Endodermal cell (in vitro differentiated cells): ENCODE measurements at regions not wholly inside any gene's neighbourhood (a gene's known extent, or its start where the extent isn't known, plus 50 kb on each side); places are given as distances from the start of the nearest gene placed in this dataset.
"Not testable (repeated sequence)": the region's sequence is repeated elsewhere in the genome, so short reads cannot be mapped to it uniquely, and the experiment has no call there.

Source experiments
- DNase-seq: peaks from one replicate; pipeline ENCODE4 v3.0.0-alpha.2; 2017
- H3K27ac ChIP-seq: 2 replicates; pipeline ENCODE4 v1.5.1; 2013; ENCODE audit warnings: mild to moderate bottlenecking, low read depth, low read length, moderate library complexity
- H3K27me3 ChIP-seq: 2 replicates; pipeline ENCODE4 v1.6.1; 2013; ENCODE audit warnings: mild to moderate bottlenecking, low read length, moderate library complexity; ENCODE audit not compliant: insufficient read depth, control insufficient read depth, poor library complexity, severe bottlenecking
- H3K36me3 ChIP-seq: 2 replicates; pipeline ENCODE4 v1.7.0; 2013; ENCODE audit warnings: mild to moderate bottlenecking, low read length, moderate library complexity; ENCODE audit not compliant: control insufficient read depth, insufficient read depth
- H3K4me1 ChIP-seq: one replicate; pipeline ENCODE4 v1.7.0; 2013; ENCODE audit warnings: low read length; ENCODE audit not compliant: control insufficient read depth, insufficient read depth
- H3K4me3 ChIP-seq: 2 replicates; pipeline ENCODE4 v1.5.1; 2013; ENCODE audit warnings: mild to moderate bottlenecking, low read length, moderate library complexity
- H3K9ac ChIP-seq: 2 replicates; pipeline ENCODE4 v1.6.1; 2013; ENCODE audit warnings: mild to moderate bottlenecking, low read length, moderate library complexity; ENCODE audit not compliant: poor library complexity, severe bottlenecking; ENCODE audit errors: extremely low read depth
- H3K9me3 ChIP-seq: 2 replicates; pipeline ENCODE4 v1.6.1; 2013; ENCODE audit warnings: mild to moderate bottlenecking, low read length, moderate library complexity; ENCODE audit not compliant: control insufficient read depth
- H3K27ac Mint-ChIP-seq: 2 replicates; pipeline ENCODE4 v1.8.0; 2020; ENCODE audit warnings: mixed read lengths
- H3K27me3 Mint-ChIP-seq: 2 replicates; pipeline ENCODE4 v1.8.0; 2021; ENCODE audit warnings: mild to moderate bottlenecking, mixed read lengths; ENCODE audit not compliant: insufficient read depth
- H3K36me3 Mint-ChIP-seq: 2 replicates; pipeline ENCODE4 v1.8.0; 2020; ENCODE audit warnings: low read depth, mixed read lengths
- H3K4me1 Mint-ChIP-seq: 2 replicates; pipeline ENCODE4 v1.8.0; 2020; ENCODE audit warnings: mixed read lengths
- H3K4me3 Mint-ChIP-seq: 2 replicates; pipeline ENCODE4 v1.8.0; 2020; ENCODE audit warnings: mild to moderate bottlenecking, moderate library complexity, mixed read lengths
- H3K9me3 Mint-ChIP-seq: 2 replicates; pipeline ENCODE4 v1.8.0; 2020; ENCODE audit warnings: mild to moderate bottlenecking, mixed read lengths
- WGBS, 2 experiments: methylation state at CpG; one replicate each; pipeline versions ENCODE4 v1.1.5 to v1.1.7; 2013; ENCODE audit warnings: missing lambda C conversion rate in 2 of 2, mixed read lengths in 1 of 2; ENCODE audit not compliant: insufficient coverage in 1 of 2, insufficient read length in 1 of 2; 5-methylcytosine and 5-hydroxymethylcytosine counted together
- TF ChIP-seq, protein P1 (sequence below): fragments of 200-600 bp; sonication (generic); conservative IDR thresholded peaks from 2 replicates; pipeline ENCODE4 v1.5.0; 2021; ENCODE audit warnings: antibody characterized with exemption, mild to moderate bottlenecking

DNA sequence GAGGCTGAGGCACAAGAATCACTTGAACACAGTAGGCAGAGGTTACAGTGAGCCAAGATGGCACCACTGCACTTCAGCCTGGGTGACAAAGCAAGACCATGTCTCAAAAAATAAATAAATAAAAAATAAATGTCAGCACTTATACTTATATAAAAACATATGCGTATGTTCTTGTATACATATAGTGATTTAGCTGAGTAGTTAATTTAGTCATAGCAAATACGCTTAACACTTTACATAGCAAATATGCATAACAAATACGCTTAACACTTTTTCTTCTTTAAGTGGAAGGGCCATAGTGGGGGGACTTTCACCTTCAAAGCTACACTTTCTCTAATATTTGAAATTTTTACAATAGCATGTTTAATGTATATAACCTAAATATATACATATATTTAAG is 64.0 kb upstream of the CAPRIN1 start:
- no peak overlapping the region for H3K9ac ChIP-seq
- peaks cover 12% of the 10 kb centered on the region for H3K9me3 ChIP-seq
- H3K4me1 Mint-ChIP-seq, result peaks cover 3% of the 10 kb centered on the region
- H3K9me3 Mint-ChIP-seq, result peaks cover 21% of the 10 kb centered on the region
- H3K27ac Mint-ChIP-seq, result no peak overlapping the region
- no peaks in the 10 kb centered on the region for H3K36me3 Mint-ChIP-seq
- TF ChIP-seq, protein P1, sequence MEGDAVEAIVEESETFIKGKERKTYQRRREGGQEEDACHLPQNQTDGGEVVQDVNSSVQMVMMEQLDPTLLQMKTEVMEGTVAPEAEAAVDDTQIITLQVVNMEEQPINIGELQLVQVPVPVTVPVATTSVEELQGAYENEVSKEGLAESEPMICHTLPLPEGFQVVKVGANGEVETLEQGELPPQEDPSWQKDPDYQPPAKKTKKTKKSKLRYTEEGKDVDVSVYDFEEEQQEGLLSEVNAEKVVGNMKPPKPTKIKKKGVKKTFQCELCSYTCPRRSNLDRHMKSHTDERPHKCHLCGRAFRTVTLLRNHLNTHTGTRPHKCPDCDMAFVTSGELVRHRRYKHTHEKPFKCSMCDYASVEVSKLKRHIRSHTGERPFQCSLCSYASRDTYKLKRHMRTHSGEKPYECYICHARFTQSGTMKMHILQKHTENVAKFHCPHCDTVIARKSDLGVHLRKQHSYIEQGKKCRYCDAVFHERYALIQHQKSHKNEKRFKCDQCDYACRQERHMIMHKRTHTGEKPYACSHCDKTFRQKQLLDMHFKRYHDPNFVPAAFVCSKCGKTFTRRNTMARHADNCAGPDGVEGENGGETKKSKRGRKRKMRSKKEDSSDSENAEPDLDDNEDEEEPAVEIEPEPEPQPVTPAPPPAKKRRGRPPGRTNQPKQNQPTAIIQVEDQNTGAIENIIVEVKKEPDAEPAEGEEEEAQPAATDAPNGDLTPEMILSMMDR, result no peak
- no peaks in the 10 kb centered on the region for H3K27me3 ChIP-seq
- peaks cover 4% of the 10 kb centered on the region for H3K27me3 Mint-ChIP-seq
- no peaks in the 10 kb centered on the region for H3K36me3 ChIP-seq
- no peaks in the 10 kb centered on the region for H3K4me1 ChIP-seq
- H3K27ac ChIP-seq, result no peak overlapping the region
- H3K4me3 Mint-ChIP-seq, result no peak overlapping the region
- no peak overlapping the region for H3K4me3 ChIP-seq
- no CpG with 5 or more reads among the region's 3 CpGs for WGBS, 2 experiments
- no peak for DNase-seq

DNA sequence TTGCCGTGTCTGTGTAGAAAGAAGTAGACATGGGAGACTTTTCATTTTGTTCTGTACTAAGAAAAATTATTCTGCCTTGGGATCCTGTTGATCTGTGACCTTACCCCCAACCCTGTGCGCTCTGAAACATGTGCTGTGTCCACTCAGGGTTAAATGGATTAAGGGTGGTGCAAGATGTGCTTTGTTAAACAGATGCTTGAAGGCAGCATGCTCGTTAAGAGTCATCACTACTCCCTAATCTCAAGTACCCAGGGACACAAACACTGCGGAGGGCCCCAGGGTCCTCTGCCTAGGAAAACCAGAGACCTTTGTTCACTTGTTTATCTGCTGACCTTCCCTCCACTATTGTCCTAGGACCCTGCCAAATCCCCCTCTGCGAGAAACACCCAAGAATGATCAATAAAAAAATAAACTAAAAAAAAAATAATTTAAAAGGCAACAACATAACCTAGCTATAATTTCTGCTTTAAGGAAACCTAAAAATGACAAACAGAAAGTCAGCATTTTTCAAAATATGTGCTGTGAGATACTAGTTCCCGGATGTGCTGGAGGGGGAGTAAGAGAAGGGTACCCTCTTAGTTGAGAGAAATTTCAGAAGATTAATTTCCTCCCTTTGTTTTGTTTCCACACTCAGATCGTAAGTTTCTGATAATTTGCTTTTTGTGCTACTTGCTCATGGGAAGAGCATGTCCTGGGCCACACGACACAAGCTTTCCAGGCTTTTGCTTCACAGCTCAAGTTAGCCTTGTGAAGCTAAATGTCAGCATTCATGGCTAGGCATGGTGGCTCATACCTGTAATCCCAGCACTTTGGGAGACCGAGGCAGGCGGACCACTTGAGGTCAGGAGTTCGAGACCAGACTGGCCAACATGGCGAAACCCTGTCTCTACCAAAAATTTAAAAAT is 64.7 kb upstream of the CAPRIN1 start:
- not testable (repeated sequence) for H3K27ac Mint-ChIP-seq, H3K27ac ChIP-seq, H3K4me1 Mint-ChIP-seq, H3K27me3 ChIP-seq, H3K4me3 ChIP-seq, H3K27me3 Mint-ChIP-seq, DNase-seq, H3K4me1 ChIP-seq, H3K9ac ChIP-seq, H3K4me3 Mint-ChIP-seq, H3K36me3 ChIP-seq, H3K36me3 Mint-ChIP-seq, H3K9me3 ChIP-seq
- peaks cover 18% of the 10 kb centered on the region for H3K9me3 Mint-ChIP-seq
- 89% methylated on average over 2 to 10 of the region's 12 CpGs for WGBS, 2 experiments

GRCh38 chr11:33984682-33985389 is 66.7 kb upstream of the CAPRIN1 start:
- H3K9me3 ChIP-seq, result peaks cover 8% of the 10 kb centered on the region
- peaks cover 12% of the 10 kb centered on the region for H3K27me3 Mint-ChIP-seq
- no peaks in the 10 kb centered on the region for H3K36me3 Mint-ChIP-seq
- H3K4me1 Mint-ChIP-seq, result peaks cover 3% of the 10 kb centered on the region
- H3K9me3 Mint-ChIP-seq, result peaks cover 16% of the 10 kb centered on the region
- WGBS, 2 experiments, result 90% methylated on average over 3 of the region's 5 CpGs; no CpG with 5 or more reads in 1 of the 2 experiments
- no peaks in the 10 kb centered on the region for H3K36me3 ChIP-seq
- no peak overlapping the region for H3K27ac Mint-ChIP-seq
- H3K27me3 ChIP-seq, result no peaks in the 10 kb centered on the region
- no peak overlapping the region for H3K9ac ChIP-seq
- TF ChIP-seq, protein P1, result peak; percentile 22
- H3K4me3 Mint-ChIP-seq, result no peak overlapping the region
- no peaks in the 10 kb centered on the region for H3K4me1 ChIP-seq
- H3K27ac ChIP-seq, result no peak overlapping the region
- DNase-seq, result no peak
- H3K4me3 ChIP-seq, result no peak overlapping the region
